ENCODE measurements at regions not wholly inside any gene's neighbourhood (a gene's known extent, or its start where the extent isn't known, plus 50 kb on each side); places are given as distances from the start of the nearest gene placed in this dataset.
A peak's percentile ranks its signal among the peaks of the same experiment; 100 is the strongest.

DNA sequence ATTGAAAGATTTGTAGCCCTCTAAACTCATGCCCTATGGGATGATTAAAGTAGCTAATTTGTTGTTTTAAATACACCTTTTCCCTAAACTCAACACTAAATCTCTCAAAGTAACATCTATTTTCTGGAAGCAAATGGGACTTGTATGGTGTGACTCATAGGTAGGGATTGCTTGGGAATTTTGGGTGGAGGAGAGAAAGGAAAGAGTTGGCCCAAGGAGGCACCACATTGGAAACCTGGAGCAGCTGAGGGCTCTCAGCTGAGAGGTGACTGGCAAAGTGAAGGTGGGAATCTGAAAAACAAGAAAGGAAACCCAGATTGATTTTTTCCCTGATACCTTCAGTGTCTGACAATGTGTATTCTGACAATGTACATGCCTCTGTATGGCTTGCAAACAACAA is 114.8 kb upstream of the PRICKLE1 start:
- Histone ChIP-seq H3K27ac (ENCODE audit: low read depth) (no peak overlapping the region), H3K4me1 (ENCODE audit: insufficient read depth) (no peaks in the 10 kb centered on the region), H3K36me3 (ENCODE audit: insufficient read depth) (no peaks in the 10 kb centered on the region), H3K4me3 (ENCODE audit: low read depth, low read length) (no peak overlapping the region)
- DNase-seq (ENCODE audit: extremely low spot score): no peak

- Histone ChIP-seq H3K4me1 (ENCODE audit: insufficient read depth) (no peaks in the 10 kb centered on the region), H3K4me3 (ENCODE audit: low read depth, low read length) (no peak overlapping the region), H3K36me3 (ENCODE audit: insufficient read depth) (no peaks in the 10 kb centered on the region), H3K27ac (ENCODE audit: low read depth) (no peak overlapping the region)
- DNase-seq (ENCODE audit: extremely low spot score): no peak
- WGBS: 85% methylated on average over 3 of the region's 3 CpGs
These were observed 111.5 kb upstream of the PRICKLE1 start for GRCh38 chr12:42701084-42701483.

- 74% methylated on average over 3 of the region's 3 CpGs for WGBS
- Histone ChIP-seq H3K27ac (ENCODE audit: low read depth) (no peak overlapping the region), H3K4me3 (ENCODE audit: low read depth, low read length) (no peak overlapping the region), H3K4me1 (ENCODE audit: insufficient read depth) (no peaks in the 10 kb centered on the region), H3K36me3 (ENCODE audit: insufficient read depth) (no peaks in the 10 kb centered on the region)
- DNase-seq (ENCODE audit: extremely low spot score): no peak
These were observed 108.7 kb upstream of the PRICKLE1 start for GRCh38 chr12:42698213-42698612.

- no peak overlapping the region for H3K27ac ChIP-seq (ENCODE audit: low read depth)
- 49% methylated on average over 10 of the region's 10 CpGs for WGBS
- peak overlapping the region; percentile 0 for H3K4me3 ChIP-seq (ENCODE audit: low read depth, low read length)
- no peak for DNase-seq (ENCODE audit: extremely low spot score)
- no peaks in the 10 kb centered on the region for H3K36me3 ChIP-seq (ENCODE audit: insufficient read depth)
- H3K4me1 ChIP-seq (ENCODE audit: insufficient read depth): no peaks in the 10 kb centered on the region
These were observed 107.0 kb upstream of the PRICKLE1 start for GRCh38 chr12:42696406-42697149.

- Histone ChIP-seq H3K4me3 (ENCODE audit: low read depth, low read length) (no peak overlapping the region), H3K36me3 (ENCODE audit: insufficient read depth) (no peaks in the 10 kb centered on the region), H3K27ac (ENCODE audit: low read depth) (no peak overlapping the region), H3K4me1 (ENCODE audit: insufficient read depth) (no peaks in the 10 kb centered on the region)
- 95% methylated on average over 5 of the region's 5 CpGs for WGBS
- no peak for DNase-seq (ENCODE audit: extremely low spot score)
These were observed 106.0 kb upstream of the PRICKLE1 start for GRCh38 chr12:42695490-42695995.

- H3K27ac ChIP-seq (ENCODE audit: low read depth): no peak overlapping the region
- DNase-seq (ENCODE audit: extremely low spot score): no peak
- H3K4me3 ChIP-seq (ENCODE audit: low read depth, low read length): no peak overlapping the region
- no peaks in the 10 kb centered on the region for H3K36me3 ChIP-seq (ENCODE audit: insufficient read depth)
- no peaks in the 10 kb centered on the region for H3K4me1 ChIP-seq (ENCODE audit: insufficient read depth)
These were observed 103.2 kb upstream of the PRICKLE1 start for GRCh38 chr12:42692749-42693148.

GRCh38 chr12:42691991-42692557 is 102.5 kb upstream of the PRICKLE1 start:
- H3K27ac ChIP-seq (ENCODE audit: low read depth): no peak overlapping the region
- no peaks in the 10 kb centered on the region for H3K36me3 ChIP-seq (ENCODE audit: insufficient read depth)
- H3K4me1 ChIP-seq (ENCODE audit: insufficient read depth): no peaks in the 10 kb centered on the region
- 82% methylated on average over 8 of the region's 8 CpGs for WGBS
- no peak overlapping the region for H3K4me3 ChIP-seq (ENCODE audit: low read depth, low read length)
- no peak for DNase-seq (ENCODE audit: extremely low spot score)

DNA sequence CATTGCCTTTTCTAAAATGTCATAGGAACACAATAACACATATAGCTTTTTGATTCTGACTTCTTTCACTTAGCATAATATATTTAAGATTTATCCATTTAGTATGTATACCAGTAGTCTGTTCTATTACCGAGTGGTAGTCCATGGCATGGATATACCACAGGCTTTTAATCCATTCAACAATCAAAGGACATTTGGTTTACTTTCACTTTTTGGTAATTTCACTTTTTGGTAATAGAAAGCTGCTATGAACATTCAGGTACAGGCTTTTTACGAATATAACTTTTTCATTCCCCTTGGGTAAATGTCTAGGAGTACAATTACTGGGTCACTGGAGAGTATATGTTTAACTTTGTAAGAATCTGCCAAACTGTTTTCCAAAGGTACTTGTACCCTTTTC is 100.7 kb upstream of the PRICKLE1 start:
- H3K27ac ChIP-seq (ENCODE audit: low read depth): no peak overlapping the region
- no peaks in the 10 kb centered on the region for H3K4me1 ChIP-seq (ENCODE audit: insufficient read depth)
- H3K36me3 ChIP-seq (ENCODE audit: insufficient read depth): no peaks in the 10 kb centered on the region
- no peak for DNase-seq (ENCODE audit: extremely low spot score)
- 97% methylated on average over 2 of the region's 2 CpGs for WGBS
- H3K4me3 ChIP-seq (ENCODE audit: low read depth, low read length): no peak overlapping the region

DNA sequence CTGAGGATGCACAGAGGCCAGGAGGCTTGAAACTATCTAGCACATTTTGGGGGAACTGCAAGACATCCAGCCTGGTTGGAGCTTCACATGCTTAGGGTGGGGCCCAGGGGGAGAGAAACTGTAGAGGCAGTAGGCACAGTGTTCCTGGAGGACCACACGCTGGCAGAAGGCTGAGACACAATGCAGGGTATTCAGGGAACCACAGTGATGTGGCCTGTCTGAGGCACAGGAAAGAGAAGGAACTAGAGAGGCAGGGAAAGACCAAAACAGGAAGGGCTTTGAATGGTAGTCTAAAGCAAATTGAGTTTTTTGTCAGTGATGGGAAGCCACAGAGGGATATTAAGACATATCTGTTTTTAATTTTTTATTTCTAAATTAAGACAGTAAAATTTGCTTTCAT is 100.2 kb upstream of the PRICKLE1 start:
- Histone ChIP-seq H3K27ac (ENCODE audit: low read depth) (no peak overlapping the region), H3K4me3 (ENCODE audit: low read depth, low read length) (no peak overlapping the region), H3K36me3 (ENCODE audit: insufficient read depth) (no peaks in the 10 kb centered on the region), H3K4me1 (ENCODE audit: insufficient read depth) (no peaks in the 10 kb centered on the region)
- 84% methylated on average over 1 of the region's 1 CpG for WGBS
- no peak for DNase-seq (ENCODE audit: extremely low spot score)

DNA sequence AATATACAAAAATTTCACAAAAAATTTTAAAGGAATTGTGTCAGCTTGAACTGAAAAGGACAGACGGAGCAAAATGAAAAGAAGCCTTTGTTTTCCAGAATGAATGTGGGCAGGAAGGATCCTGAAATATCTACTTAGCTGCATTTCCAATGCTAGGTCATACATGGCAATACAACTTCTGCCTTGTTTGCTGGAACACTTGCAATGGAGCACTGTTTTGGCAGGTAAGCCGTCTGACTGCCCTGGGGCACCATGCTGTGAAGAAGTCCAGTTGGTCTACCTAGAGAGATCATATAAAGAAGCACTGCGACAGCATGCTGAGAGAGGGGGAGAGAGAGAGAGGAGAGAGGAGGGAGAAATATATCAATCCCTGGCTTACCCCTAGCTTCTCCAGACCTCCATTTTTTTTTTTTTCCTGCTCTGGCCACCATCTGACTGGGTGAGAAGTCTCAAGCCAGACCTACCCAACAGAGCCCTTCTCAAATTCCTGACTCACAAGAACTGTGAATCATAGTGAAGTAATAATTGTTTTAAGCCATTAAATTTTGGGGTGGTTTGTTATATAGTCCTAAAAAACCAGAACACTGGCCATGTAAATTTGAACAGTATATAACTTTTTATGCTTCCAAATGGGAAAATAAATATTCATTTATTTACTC is 97.1 kb upstream of the PRICKLE1 start:
- no peaks in the 10 kb centered on the region for H3K4me1 ChIP-seq (ENCODE audit: insufficient read depth)
- 92% methylated on average over 3 of the region's 3 CpGs for WGBS
- no peak overlapping the region for H3K4me3 ChIP-seq (ENCODE audit: low read depth, low read length)
- H3K36me3 ChIP-seq (ENCODE audit: insufficient read depth): no peaks in the 10 kb centered on the region
- no peak for DNase-seq (ENCODE audit: extremely low spot score)
- no peak overlapping the region for H3K27ac ChIP-seq (ENCODE audit: low read depth)

- H3K4me3 ChIP-seq (ENCODE audit: low read depth, low read length): no peak overlapping the region
- H3K36me3 ChIP-seq (ENCODE audit: insufficient read depth): no peaks in the 10 kb centered on the region
- WGBS: 81% methylated on average over 1 of the region's 1 CpG
- no peaks in the 10 kb centered on the region for H3K4me1 ChIP-seq (ENCODE audit: insufficient read depth)
- DNase-seq (ENCODE audit: extremely low spot score): no peak
- H3K27ac ChIP-seq (ENCODE audit: low read depth): no peak overlapping the region
These were observed 95.2 kb upstream of the PRICKLE1 start for GRCh38 chr12:42684802-42685071.

DNA sequence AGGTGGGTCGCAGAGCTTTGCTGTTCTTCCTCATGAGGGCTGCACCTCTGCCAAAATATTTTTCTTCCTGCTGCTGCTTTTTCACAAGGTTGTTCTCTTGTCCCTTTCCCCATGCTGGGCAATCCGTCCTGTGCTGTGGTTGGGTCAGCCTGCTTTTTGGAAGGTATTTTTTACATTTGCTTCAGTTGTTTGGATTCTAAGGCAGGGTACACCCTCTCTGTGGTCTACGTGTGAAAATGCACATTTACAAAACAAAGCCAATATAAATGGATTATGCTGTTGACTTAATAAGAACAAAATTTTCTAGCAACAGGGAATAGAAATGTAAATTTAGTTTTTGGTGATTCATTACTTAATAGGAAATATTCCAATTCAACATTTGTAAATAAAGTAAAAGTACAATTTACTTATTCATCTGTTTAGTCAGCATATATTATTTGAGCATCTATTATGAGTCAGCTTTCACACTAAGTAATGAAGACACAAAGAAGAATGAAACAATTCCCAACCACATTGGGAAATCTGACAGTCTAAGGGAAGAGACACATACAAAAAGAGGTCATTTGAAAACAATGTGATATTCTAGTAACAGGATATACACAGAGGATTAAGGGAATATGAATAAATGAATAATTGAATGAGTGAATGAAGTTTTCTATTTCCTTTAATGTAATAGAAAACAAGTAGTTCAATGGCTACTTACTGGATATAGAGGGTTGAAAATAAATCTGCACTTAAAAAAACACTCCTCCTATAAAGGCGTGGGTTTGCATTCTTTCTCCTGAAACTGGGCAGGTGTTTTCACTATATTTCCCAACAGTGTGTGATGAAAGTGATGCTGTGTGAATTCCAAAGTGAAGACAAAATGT is 94.6 kb upstream of the PRICKLE1 start:
- Histone ChIP-seq H3K4me1 (ENCODE audit: insufficient read depth) (no peaks in the 10 kb centered on the region), H3K4me3 (ENCODE audit: low read depth, low read length) (no peak overlapping the region), H3K27ac (ENCODE audit: low read depth) (no peak overlapping the region), H3K36me3 (ENCODE audit: insufficient read depth) (no peaks in the 10 kb centered on the region)
- no peak for DNase-seq (ENCODE audit: extremely low spot score)
- WGBS: 78% methylated on average over 4 of the region's 4 CpGs

DNA sequence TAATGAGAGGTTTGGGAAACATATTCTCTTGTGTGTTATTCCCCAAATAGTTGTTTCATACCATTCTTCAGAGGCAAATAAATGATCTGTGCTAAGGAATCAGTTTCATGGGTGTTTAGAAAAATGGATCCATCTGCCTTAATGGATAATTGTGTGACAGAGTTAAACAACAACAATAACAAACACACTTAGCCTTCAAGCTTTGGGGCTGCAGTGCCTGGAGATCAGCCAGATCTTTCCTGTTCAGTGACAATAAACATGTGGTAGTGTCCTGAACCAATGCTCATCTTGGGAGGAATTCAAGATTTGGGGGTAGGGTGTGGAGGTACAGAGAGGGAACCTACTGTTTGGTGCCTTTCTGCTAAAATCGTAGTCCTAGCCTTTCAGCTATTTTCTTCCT is 93.7 kb upstream of the PRICKLE1 start:
- WGBS: 94% methylated on average over 1 of the region's 1 CpG
- no peak for DNase-seq (ENCODE audit: extremely low spot score)
- no peaks in the 10 kb centered on the region for H3K4me1 ChIP-seq (ENCODE audit: insufficient read depth)

DNA sequence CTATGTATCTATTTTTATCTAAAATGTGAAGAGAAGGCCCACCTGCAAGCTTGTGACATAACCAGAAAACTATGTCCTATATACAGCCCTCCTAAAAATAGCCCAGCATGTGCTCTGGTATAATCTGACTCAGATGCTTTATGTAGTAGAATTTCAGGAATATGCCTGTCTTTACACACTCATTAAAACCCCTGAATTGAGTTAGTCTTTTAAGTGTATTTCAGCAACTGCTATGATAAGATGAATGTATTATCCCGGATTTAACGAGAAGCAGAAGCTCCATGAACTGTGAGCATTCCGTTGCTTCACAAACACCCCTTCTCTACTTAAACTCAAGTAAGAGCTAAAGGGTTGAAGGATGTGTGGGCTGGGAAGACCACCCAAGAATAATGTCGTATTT is 89.9 kb upstream of the PRICKLE1 start:
- Histone ChIP-seq H3K27ac (ENCODE audit: low read depth) (no peak overlapping the region), H3K4me3 (ENCODE audit: low read depth, low read length) (no peak overlapping the region), H3K4me1 (ENCODE audit: insufficient read depth) (no peaks in the 10 kb centered on the region), H3K36me3 (ENCODE audit: insufficient read depth) (no peaks in the 10 kb centered on the region)
- 31% methylated on average over 4 of the region's 4 CpGs for WGBS
- no peak for DNase-seq (ENCODE audit: extremely low spot score)

More for the DNA sequence above, 93.7 kb upstream of the PRICKLE1 start:
- no peak overlapping the region for H3K4me3 ChIP-seq (ENCODE audit: low read depth, low read length)
- no peaks in the 10 kb centered on the region for H3K36me3 ChIP-seq (ENCODE audit: insufficient read depth)
- no peak overlapping the region for H3K27ac ChIP-seq (ENCODE audit: low read depth)
